HG02852 (cell line): ENCODE measurements at regions not wholly inside any gene's neighbourhood (a gene's known extent, or its start where the extent isn't known, plus 50 kb on each side); places are given as distances from the start of the nearest gene placed in this dataset.

Experiments
- ATAC-seq: cut with Tn5 transposase; IDR thresholded peaks from one replicate; pipeline ENCODE4 v1.9.1; 2021; ENCODE audit warnings: mild to moderate bottlenecking, moderate library complexity; ENCODE audit not compliant: unreplicated experiment

- ATAC-seq = no peak
Measured at GRCh38 chr22:49499433-49500075, 328.1 kb downstream of the BRD1 start.

- no peak for ATAC-seq
Measured at GRCh38 chr22:49497266-49497665, 330.4 kb downstream of the BRD1 start.

- no peak for ATAC-seq
Measured at GRCh38 chr22:49494555-49494954, 333.1 kb downstream of the BRD1 start.

DNA sequence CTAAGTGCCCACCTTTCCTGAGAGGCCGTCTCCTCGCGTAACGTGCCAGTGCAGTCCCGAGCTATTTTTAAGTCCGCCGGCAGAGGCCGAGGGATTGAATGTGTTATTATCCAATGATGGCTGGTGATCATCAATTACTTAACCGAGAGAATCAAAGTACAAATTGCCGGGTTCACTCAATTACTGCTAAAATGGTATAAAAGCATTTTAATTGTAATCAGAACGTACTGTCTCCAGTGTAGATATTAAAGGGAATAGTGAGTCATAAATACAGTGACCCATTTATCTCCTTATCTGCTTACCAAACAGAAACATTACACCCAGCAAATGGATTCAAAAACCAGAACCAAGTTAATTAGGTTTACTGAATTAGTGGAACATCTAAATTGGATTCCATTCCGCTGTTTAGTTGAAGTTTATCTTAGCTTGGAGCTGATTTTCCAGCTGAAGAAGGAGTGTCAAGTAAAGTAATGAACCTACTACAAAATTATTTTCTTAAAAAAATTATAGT, 334.9 kb downstream of the BRD1 start:
- ATAC-seq = no peak

DNA sequence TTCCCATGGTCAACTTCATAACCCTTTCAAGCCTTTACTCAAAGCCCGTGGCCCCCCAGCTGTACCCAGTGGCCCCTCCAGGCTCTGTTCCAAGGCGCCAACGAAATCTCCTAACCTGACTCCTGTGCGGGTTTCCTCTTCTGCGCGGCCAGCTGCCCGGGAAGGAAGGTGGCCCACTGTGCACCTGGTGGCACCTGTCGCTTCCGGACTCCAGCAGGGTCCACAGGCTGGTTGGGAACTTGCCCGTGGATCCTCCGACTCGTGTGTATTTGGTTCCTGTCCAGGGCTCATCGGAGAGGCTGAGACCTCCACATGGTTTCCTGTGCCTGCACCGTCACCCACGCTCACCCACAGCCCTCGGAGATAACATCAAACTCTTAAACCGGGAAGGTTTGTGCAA, 335.4 kb downstream of the BRD1 start:
- no peak for ATAC-seq

DNA sequence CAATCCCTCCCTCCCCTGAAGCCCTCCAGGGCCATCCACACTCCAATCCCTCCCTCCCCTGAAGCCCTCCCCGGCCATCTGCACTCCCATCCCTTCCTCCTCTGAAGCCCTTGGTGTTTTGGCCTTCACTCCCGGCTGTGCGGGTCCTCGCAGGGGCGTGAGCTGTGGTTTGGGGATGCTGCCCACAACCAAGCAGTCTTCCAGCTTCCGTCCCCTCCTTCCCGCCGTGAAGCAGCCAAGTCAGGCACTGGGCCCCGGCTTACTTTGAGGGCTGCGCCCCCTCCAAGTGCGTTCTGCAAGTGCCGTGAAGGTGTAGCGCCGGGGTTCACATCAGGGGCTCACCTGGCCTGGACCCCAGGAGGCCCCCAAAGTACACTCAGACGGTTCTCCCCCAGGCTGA, 335.9 kb downstream of the BRD1 start:
- no peak for ATAC-seq

DNA sequence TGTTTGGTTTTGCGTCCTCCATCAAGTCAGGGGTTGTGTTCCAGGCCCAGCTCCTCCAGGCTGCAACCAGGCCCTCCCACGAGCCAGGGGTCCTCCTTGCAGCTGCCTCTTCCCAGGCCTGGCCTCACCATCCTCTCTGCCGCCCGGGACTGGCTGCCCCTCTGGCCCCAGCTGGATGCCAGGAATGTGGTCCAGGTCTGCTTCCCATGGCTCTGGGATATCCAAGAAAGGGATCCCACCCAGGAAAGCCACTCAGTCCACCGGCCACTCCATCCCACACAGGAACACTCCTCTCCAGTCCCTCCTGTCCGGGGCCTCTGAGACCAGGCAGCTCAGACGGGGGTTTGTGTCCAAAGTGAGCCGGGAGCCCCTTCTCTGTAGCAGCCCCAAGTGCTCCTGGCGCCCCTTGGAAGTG, 336.4 kb downstream of the BRD1 start:
- ATAC-seq = no peak

- ATAC-seq = no peak
Measured at GRCh38 chr22:49490692-49491091, 337.0 kb downstream of the BRD1 start.

GRCh38 chr22:49489821-49490220, 337.9 kb downstream of the BRD1 start:
- ATAC-seq = no peak

GRCh38 chr22:49488943-49489342, 338.7 kb downstream of the BRD1 start:
- ATAC-seq = no peak

- ATAC-seq = no peak
Measured at GRCh38 chr22:49487950-49488349, 339.7 kb downstream of the BRD1 start.

DNA sequence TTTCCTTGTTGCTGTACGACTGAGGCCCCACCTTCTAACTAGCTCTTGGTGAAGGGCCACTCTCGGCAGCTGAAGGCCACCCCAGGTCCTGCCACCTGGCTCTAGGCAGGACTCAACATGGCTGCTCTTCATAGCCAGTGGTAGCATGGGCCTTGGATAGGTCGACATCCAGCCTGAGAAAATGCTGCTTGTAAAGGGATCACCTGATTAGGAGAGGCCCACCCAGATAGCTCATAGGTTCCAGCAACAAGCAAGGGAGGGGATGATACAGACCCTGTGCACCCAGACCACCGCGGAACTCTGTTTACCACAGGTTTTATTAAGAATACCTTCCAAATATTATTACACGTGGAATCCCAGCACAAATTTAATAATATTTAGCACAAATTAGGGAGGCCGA, 341.4 kb downstream of the BRD1 start:
- no peak for ATAC-seq

DNA sequence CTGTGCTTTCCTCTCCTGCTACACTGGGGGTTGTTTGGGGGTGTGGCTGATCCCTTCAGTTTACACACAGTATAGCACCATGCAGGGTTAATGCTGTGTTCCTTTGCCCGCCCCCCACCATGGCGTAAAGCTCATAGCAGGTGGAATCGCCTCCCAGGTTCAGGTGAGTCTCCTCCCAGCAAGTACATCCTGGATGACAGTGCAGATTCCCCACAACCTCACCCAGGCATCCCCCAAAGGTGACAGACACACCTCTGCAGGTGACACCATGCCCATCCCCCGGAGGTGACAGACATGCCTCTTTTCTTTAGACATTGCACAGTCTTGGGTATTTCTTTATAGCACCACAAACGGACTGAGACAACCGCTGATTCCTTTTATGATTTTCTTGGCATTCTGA, 343.7 kb downstream of the BRD1 start:
- no peak for ATAC-seq

DNA sequence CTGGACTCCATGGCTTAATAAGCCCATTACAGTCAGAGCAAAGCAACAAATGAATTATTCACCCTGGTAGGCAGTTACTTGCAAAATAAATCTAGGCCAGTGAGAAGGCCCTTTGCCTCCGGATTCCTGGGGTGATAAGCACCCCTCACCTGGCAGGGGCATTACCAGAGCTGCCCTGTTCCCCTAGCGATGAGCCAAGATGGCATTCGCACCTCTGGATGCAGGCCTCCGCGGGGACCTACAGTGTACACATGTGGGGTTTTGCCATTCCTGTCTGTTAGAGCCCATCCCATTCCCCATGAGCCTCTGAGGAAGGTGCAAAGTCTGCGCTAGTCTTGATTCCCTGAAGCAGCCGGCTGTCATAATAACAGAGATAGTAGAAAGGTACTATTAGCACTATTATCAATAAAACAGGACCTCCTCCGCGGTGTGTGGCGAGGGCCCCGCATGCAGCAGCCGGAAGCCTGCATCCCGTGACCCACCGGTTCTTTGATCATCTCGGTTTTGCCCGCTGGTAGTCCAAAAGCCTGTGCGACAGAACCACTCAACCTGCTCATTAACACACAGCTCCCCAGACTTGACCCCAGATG, 344.3 kb downstream of the BRD1 start:
- no peak for ATAC-seq

DNA sequence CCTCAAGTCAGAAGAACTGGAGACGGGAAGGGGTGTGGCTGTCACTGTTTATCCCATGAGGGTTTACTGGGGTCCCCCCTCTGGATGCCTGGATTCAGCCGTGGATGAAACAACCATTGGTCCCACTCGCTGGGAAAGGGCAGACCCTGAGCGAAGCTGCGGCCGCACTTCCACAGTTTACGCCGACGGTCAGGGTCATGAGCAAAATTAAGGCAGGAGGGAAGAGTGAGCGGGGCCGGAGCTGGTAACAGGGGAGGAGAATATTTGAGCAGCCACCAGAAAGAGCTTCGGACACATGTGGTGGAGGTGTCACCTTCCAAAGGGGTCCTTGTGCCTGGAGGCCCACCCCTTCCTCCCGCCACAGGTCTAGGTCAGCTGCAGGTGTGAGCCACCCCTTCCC, 344.9 kb downstream of the BRD1 start:
- ATAC-seq = no peak

DNA sequence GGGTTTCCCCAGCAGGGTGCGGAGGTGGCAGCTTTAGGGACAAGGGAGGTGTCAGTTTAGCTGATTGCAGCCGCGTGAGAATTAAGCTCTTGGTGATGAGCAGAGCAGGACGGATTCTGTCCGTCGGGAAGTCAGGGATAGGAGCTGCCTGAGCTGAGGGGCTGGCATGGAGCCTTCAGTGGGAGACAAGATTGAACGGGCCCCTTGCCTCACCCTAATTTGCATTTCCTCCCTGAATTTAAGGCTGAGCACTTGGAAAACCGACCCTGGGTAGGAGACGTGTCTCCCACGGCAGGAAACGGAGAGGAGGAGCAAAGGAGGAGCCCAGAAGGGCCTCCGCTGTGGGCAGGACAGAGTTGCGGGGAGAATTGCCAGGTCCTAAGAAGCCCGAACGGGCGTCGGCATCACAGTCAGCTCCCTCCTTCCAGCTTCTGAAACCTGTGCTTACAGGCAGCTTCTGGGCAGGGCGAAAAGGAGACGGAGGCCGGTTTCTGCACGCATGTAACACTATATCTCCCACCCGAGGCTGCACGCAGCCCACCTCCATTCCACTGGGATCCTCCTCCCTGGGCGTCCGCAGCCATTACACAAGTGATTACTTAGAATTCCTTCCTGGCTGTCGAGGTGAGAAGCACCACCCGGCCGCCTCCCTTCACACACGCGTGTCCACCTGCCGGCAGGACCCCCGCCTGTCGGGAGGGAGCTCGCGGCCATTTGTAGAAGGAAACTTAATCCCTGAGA, 345.8 kb downstream of the BRD1 start:
- ATAC-seq = no peak

- no peak for ATAC-seq
Measured at GRCh38 chr22:49480896-49481658, 346.6 kb downstream of the BRD1 start.

GRCh38 chr22:49480331-49480730, 347.3 kb downstream of the BRD1 start:
- no peak for ATAC-seq

DNA sequence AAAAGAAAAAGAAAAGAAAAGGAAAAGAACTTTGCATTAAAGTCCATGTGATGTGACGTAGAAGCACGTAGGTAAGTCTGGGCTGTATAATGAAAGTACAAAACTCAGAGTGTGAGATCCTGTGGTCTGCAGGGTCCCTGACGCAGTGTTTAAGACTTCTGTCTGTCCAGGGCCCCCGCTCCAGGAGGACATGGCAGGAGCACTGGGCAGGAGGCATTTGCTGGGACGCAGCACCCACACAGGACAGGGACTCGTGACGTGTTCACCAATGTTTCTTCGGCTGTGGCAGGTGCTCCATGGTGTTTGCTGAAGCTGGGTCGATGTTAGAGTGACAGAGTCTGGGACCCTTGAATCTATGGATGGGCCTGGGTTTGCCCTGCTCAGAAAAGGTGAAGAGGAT, 348.1 kb downstream of the BRD1 start:
- ATAC-seq = no peak

- ATAC-seq = no peak
Measured at GRCh38 chr22:49476800-49477400, 350.8 kb downstream of the BRD1 start.

- no peak for ATAC-seq
Measured at GRCh38 chr22:49476176-49476575, 351.5 kb downstream of the BRD1 start.
